DMS79 treated with DMSO at 0.1 percent for 48 hours (cell line): ENCODE measurements at regions not wholly inside any gene's neighbourhood (a gene's known extent, or its start where the extent isn't known, plus 50 kb on each side); places are given as distances from the start of the nearest gene placed in this dataset.
"Not testable (repeated sequence)": the region's sequence is repeated elsewhere in the genome, so short reads cannot be mapped to it uniquely, and the experiment has no call there.

ENCODE experiments used
- DNase-seq: peaks from one replicate; lab custom pipeline; 2025; lab: John Stamatoyannopoulos, UW

DNA sequence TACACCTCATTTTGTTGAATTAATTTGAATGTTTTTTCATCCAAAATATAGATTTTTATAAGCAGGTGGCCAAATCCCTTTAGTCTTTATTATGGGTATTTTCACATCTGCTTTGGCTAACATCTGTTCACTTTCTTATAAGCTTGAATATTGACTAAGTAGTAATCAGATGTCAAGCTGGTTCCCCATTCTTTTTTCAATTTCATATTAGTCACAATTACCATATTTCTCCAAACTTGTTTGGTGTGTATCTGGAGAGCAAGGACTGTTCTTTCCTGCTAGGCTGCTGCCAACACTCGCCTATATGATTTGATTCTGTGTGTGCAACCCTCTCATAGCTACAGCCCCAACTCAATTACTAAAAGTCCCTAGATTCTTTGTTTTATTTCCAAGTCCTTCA lies 608.5 kb downstream of the PSAT1 start:
- no peak for DNase-seq

DNA sequence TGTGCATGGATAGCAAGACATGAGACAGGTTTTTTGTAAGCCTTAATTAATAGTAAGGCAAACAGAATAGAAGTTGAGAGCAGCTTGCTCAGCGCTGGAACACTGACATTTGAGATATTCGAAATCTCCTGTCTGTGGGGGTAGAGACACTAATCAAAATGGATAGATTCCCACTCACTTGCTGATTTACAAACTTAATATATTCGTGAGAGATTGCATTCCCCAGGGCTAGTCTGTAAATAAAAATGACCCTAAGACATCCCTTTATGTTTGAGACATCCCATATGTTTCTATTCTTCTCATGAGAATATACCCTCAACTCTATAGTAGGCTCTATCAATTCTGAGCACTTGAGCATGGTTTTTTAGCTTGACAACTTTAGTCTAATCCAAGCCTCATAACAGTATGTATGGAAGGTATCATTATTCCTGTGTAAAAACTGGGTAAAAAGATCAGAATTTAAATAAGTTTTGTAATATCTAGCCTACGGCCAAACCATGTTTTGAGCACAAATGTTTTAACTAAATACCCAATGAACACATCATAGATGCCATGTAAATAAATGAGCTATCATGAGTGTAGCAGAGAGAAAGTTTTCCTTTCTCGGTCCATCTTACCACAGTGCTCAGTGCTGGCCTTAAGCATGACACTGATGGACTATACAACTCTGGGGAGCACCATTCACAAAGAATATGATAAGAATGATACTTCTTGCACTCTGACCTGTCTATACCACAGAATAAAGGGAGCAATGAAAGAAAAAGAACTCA lies 609.2 kb downstream of the PSAT1 start:
- no peak for DNase-seq

DNA sequence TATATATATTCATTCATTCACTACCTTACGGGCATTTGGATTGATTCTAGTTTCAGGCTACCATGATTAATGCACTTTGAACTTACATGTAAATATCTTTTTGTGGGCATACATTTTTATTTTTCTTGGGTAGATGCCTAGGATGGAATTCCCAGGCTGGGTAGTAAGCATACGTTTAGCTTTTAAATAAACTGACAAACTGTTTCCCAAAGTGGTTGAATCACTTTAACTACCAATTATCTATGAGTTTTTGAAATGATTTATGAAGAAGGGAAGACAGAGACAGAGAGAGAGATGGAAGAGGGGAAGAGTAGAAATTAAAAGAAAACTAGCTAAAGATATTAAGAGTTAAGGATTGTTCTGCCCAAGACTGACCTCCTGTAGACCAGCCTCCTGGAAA lies 612.6 kb downstream of the PSAT1 start:
- DNase-seq = no peak

DNA sequence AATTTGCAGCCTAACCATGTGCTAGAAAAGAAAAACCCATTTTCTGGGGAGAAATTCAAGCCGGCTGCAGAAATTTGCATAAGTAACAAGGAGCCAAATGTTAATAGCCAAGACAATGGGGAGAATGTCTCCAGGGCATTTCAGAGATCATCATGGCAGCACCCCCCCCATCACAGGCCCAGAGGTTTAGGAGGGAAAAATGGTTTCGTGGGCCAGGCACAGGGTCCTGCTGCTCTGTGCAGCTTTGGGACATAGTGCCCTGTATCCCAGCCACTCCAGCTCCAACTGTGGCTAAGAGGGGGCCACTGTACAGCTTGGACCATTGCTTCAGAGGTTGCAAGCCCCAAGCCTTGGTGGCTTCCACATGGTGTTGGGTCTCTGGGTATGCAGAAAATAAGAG lies 620.0 kb downstream of the PSAT1 start:
- DNase-seq = not testable (repeated sequence)

DNA sequence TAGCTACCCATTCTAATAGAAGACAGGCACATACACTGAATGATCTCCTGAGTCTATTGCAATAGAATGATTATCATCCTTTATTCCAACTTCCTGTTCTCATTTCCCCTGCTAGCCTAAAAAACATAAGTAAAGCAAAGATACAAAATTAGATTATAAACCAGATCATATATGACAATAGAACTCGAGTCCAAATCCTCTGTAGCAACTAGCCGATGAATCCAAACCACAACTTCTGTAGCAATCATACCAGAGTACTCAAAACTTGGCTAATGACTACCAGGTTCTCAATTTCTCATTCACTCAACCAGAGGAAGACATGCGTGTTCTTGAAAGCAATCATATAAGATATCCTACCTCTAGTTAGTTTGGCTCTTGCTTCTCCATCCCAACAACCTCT lies 622.1 kb downstream of the PSAT1 start:
- no peak for DNase-seq

DNA sequence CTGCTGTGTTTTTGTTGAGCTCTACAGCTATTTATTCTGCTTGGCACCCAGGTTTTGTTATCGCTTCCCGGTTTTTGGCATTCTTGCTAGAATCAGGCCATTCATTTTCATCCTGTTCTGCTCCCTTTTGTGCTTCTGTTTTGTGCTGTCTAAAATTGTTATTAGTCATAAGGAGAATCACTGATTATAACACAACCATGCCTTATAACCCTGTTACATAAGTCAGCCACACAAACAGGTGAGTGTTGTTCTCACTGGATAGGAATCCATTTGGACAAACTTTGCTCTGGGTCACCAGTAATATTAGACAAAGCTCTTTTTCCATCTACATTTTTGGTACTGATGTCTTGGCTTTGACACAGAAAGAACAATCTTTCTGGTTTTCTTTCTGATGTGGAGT lies 622.8 kb downstream of the PSAT1 start:
- no peak for DNase-seq

DNA sequence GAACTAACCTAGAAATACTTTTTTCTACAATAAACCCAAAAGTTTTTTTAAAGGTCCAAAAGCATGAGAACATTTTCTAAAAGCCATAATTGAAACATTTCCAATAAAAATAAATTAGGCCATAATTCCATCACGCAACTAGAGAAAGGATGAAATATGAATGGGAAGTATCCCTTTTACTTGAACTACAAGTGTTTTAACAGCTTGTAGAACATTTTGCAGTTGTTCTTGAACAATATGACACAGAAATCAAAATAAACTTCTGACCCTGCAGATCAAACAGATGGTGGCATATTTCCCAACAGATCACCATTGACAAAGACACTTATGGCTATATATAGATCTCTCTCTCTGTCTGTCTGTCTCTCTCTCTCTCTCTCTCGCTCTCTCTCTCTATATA lies 624.4 kb downstream of the PSAT1 start:
- no peak for DNase-seq

DNA sequence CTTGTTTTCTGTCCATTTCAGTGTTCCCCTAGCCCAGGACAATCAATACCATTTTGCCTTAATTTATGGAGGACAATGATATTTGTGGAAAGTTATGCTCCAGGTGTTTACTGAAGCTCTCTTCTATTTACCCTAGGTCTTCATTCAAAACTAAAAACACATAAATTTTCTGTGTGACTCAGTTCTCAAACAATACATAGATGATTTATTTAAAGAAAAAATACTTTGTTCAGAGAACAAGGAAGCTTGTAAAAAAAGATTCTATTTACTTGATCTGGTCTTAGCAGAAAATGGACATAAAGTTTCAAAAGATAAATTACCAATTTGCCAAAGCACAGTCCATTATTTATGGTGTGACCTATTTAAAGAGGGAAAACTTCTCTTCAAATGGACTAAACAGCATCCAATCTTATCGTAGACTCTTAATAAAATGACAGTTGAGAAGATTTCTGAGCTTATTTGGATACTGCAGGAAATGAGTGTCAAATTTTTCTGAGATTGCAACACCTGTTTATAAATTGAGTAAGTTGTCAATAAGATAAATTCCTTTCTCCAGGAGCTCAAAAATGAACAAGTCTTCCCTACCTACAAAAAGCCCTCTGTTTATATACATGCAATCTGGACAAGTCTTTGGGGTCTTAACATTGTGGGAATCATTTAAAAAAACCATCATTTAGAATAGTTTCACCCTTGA lies 627.2 kb downstream of the PSAT1 start:
- no peak for DNase-seq

DNA sequence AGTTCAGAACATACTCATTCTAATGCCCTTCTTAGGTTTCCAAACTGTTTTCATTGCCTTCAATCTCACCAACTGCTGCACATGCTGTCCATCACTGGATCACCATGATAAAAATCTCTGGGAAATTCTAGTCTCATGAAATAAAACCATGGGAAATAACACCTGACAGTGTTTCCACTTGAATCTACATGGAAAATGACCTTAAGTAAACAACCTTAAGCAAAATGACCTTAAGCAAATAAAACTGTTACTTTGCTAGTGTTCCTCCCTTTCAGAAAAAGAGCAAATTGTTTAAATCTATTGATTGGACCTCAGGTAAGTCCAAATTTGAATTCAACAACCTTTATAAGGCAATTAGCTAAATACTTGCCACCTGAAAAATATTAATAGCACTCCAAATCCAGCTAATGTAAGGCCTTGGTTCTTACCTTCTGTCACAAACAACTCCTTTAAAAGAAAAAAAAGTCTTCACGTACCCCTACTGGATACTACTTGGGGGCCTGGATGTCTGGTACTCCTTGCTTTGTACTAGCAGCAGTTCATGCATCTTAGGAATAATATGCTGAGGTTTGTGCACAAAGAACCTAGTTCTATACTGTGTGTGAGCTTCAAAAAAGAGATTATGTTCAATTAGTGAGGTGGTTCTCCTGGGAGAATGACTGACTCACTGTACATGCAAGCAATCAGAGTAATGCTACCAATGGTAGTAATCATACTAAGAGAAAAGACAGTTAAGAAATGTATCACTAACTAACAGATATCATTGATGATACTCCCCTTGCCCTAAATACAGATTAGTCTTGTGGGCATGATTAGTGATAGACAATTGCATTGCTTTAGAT lies 630.4 kb downstream of the PSAT1 start:
- DNase-seq = no peak

DNA sequence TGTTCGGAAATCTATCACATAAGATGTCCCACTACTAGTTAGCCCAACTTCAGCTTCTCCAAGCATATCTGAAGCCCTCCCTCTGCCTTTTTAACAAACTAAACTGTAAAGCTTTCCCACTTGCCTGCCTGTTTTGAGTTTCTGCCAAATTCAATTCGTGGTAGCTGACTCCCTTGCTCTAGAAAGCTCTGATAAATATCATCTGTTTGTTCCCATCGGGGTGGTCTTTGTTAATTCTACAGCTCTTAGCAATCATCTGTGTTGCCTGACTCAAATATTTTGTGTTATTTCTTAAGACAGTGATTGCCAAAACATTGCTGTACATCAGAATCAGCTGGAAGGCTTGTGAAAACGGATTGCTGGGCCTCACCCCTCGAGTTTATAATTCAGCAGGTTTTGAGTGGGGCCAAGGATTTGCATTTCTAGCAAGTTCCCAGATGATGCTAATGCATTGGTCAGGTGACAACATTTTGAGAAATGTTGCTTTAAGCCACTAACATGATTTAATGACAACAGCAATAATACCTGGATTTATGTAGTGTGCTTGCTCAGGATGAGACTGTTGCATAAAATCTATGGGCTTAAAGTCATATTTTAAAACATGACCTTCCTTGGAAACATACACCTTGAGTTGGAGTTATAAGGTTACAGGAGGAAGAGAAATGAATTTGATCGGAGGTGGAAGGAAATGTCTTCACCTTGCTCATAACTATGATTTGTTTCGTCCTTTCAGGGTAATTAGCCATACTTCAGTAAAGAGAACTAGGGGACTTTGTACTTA lies 631.9 kb downstream of the PSAT1 start:
- no peak for DNase-seq

DNA sequence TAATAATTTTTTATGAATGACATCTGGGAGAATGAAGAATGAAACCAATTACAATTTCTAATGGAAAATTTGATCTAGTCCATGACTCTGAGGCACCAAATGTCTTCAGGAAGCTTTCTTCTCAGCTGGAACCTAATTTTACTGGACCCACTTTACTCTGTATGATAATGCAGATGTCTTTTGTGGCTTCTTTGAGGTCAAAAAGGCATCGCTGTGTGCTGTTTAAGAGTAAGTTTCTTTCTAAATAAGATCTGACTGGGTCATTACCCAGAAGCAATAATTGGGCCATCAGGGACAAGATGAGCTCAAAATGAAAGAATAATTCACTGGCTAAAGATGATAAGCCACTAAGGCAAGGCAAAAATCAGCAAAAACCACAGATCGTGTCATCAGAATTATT lies 633.4 kb downstream of the PSAT1 start:
- no peak for DNase-seq

DNA sequence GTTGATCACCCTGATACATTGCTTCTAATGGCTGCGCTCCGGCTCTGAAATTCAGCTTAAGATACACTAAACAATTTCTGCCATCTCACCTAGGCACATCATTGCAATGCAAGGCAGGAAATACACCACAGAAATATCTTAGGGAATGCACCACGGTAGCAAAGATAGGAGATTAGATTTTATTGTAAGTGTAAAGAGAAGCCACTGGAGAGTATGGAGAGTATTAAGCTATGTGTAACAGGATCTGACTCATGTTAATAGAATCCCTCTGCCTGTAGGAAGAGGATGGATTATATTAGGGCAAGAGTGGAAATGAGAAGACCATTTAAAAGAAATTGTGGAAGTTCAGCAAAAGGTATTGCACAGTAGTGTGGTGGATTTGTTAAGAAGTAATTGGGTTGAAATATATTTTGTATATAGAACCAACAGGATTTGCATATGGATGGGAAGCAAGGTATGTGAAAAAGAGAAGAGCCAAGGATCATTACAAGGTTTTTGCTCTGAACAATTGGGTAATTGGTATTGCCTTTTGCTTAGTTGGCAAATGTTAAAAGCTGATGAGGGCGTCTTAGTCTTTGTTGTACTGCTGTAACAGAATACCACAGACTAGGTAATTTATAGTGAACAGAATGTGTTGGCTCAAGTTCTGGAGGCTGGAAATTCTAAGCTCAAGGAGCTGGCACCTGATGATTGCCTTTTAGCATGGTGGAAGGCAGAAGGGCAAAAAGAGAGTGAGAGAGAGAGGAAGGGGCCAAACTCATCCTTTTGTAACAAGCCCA lies 636.1 kb downstream of the PSAT1 start:
- DNase-seq = no peak

DNA sequence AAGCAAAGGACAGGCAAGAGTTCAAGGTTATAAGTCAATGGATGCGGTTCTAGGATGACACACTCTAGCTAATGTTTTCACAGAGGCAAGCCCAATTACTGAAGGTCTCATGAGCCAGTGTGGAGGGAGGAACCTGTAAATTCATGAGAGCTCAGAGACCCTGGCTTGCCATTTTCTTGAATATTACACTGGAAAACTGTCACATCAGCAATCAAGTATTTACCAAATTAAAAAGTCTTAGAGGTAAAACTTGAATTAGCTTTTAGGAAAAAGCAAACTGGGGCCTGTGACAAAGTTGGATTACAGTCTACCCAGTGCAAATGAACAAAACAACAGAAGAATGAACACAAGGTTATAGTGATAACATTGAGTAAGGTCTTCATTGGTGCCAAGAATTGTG lies 636.9 kb upstream of the TLE4 start:
- DNase-seq = no peak

DNA sequence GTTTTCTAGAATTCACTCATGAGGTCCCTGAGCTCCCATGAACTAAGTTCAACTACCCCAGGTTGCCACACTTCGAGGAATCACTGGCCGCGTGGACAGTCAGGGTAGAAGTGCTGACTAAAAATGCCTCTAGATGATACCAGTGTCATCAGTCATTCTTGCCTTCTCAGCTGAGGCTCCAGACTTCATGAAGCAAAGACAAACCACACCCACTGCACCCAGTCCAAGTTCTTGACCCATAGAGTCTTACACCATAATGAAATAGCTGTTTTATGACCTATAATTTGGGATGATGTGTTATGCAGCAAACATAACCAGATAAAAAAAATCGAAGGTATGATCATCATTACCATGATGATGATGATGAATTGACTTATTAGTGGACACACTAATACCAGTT lies 632.9 kb upstream of the TLE4 start:
- no peak for DNase-seq

DNA sequence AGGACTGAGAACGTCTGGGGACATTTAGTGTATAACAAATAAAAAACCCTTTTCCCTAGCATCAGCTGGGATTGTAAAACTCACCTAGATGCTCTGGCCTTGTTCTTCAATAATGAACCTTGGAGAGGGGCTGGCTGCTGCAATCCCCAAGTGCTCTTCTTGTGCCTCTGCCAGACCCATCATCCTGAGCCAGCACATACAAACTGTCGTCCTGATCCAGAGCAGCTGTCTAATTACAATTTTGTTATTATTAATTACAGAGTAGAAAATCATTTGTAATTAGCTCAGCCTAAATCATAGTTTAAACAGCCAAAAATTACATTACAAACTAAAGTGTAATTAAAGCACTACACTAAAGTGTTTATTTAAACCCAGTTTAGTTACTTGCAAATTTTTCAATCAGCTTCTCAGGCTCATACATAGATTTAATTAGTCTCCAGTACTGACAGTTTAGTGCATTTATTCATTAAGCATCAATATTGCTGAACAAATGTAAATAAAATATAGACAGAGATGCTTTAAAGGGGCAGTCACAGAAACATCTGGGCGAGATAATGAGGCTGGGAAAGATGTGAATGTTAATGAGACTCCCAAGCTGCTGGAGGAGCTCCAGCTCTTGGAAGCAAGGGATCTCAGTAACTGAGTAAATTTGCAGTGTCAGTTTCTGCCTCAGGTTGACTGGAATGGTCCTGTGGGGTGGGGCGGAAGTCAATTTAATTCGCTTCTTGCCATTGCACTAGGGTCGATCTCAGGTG lies 632.3 kb upstream of the TLE4 start:
- DNase-seq = no peak

DNA sequence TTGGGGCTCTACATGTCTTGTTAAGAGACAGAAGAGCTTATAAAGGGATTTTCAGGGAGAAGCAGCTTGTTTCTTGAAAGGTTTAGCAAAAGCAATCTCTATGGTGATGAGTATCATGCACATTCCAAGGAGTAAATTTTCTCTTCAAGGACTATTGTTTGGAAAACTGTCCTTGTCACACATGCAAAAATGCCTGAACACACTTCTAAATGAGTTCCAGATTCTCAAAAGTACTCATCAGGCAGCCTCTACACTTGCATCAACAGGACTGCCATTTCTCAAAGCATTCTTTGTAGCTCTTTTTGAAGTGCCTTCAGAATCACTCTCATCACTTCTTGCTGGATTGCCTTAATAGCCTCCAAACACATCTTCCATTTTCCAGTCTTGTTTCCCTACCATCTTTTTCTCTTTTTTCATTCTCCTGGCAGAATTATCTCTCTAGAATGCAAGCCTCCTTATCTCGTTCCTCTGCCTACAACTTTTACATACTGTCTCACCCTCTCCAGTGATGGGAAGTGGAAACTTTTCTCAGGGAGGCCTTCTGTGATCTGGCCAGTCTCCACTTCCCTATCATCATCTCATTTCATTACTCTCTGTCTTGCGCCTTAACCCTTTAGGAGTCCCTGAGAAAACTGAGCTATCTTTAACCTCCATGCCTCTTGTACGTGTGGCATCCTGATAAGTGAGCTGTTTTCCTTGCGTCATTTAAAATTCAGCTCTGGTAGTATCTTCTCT lies 631.5 kb upstream of the TLE4 start:
- DNase-seq = no peak

DNA sequence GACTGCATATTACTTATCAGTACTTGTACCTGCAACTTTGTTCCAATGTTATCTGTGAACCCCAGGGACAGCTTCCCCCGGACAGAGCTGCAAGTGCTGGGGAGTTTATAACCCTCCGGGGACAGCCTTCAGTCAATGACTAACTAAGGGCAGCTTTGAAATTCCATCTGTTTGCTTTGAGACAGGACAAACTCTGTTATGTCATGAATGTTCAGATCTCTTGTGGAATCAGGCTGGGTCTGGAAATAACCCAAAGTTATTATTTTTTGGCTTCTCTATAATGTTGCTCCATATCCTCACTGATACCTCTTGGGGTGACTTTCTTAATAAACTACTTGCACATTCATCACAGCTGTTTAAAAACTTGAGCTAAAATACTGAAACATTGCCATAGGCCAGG lies 617.5 kb upstream of the TLE4 start:
- DNase-seq = no peak

DNA sequence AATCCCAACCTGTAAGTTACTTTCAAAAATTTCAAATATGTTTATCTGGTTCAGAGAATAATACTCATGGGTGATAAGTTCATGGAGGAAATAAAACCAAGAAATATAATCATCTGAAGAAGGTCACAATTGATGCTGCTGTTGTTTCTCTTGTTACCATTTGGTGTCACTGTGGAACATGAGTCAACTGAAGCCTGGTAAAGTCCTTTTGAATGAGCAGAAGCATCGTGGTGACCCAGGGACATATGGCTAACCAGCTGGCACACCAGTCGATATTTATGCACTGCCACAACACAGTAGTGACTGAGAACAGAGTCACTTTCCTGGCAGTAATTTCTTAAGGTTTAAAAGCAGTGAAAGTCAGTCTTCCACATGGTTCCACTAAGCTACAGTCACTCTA lies 612.9 kb upstream of the TLE4 start:
- no peak for DNase-seq

DNA sequence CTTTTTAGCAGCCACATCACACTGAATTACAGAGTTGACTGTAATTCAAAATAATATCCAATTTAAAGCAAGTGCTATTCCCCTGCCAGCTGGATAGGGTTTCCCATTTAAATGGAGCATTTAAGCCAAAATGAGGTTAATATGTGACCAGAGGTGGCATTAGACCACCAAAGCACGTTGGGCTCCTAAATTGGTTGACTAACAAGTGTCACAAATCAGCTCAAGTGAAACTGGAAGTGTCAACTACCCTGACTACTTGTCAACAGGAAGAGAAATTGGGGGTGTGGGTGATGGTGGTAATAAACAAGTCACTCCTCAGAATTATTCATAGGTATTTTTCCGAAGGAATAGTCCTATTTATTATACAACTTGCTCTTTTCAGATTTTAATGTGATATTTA lies 609.6 kb upstream of the TLE4 start:
- no peak for DNase-seq

DNA sequence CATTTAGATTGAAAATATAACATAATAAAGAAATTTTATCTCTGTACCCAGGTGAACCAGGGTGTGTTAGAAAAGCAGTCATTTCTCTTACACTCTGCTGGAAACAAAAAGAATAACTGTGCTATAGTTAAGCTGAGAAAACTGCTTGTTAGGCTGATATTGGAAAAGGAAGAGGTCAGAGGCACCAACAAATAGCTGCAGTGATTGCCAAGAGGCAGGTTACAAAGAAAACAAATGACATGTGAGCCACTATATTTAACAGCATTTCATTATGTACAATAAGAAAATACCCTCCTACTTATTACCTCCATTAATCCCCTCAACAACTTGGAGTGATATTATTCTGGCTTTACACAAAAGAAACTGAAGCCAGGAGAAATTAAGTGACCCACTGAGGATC lies 607.9 kb upstream of the TLE4 start:
- no peak for DNase-seq
